Astrocyte (in vitro differentiated cells and primary cell): ENCODE measurements at regions not wholly inside any gene's neighbourhood (a gene's known extent, or its start where the extent isn't known, plus 50 kb on each side); places are given as distances from the start of the nearest gene placed in this dataset.

Experiments
- DNase-seq: peaks from one replicate; pipeline ENCODE4 v3.0.0-alpha.2; 2010; ENCODE audit warnings: low read depth
- FAIRE-seq: peaks from 2 replicates; lab custom pipeline; 2011; peaks lifted over from hg19 to GRCh38; lab: Jason Lieb, UNC
- H2AFZ ChIP-seq: 2 replicates; pipeline ENCODE4 v1.6.0; 2012; ENCODE audit warnings: low read depth, low read length, inconsistent platforms
- H3K27ac ChIP-seq: 2 replicates; pipeline ENCODE4 v1.5.1; 2011; ENCODE audit warnings: low read depth, low read length, inconsistent platforms
- H3K27me3 ChIP-seq: 2 replicates; pipeline ENCODE4 v1.6.0; 2011; ENCODE audit warnings: low read length, inconsistent platforms; ENCODE audit not compliant: insufficient read depth
- H3K36me3 ChIP-seq: 2 replicates; pipeline ENCODE4 v1.5.1; 2011; ENCODE audit warnings: low read length, inconsistent platforms; ENCODE audit not compliant: insufficient read depth
- H3K4me1 ChIP-seq: 2 replicates; pipeline ENCODE4 v1.5.1; 2011; ENCODE audit warnings: low read length, inconsistent platforms; ENCODE audit not compliant: insufficient read depth
- H3K4me2 ChIP-seq: 2 replicates; pipeline ENCODE4 v1.6.0; 2012; ENCODE audit warnings: low read length, inconsistent platforms
- H3K4me3 ChIP-seq: 2 replicates; pipeline ENCODE4 v1.5.1; 2011; ENCODE audit warnings: low read depth, mild to moderate bottlenecking, low read length, inconsistent platforms; ENCODE audit not compliant: insufficient read depth
- H3K79me2 ChIP-seq: 2 replicates; pipeline ENCODE4 v1.6.0; 2012; ENCODE audit warnings: mild to moderate bottlenecking, low read length, inconsistent platforms; ENCODE audit not compliant: insufficient read depth
- H3K9ac ChIP-seq: 2 replicates; pipeline ENCODE4 v1.6.0; 2012; ENCODE audit warnings: mild to moderate bottlenecking, low read length, inconsistent platforms
- H3K9me3 ChIP-seq: 2 replicates; pipeline ENCODE4 v1.5.1; 2012; ENCODE audit warnings: low read depth, mild to moderate bottlenecking, low read length, inconsistent platforms; ENCODE audit not compliant: insufficient read depth
- H4K20me1 ChIP-seq: 2 replicates; pipeline ENCODE4 v1.6.0; 2012; ENCODE audit warnings: low read length, inconsistent platforms; ENCODE audit not compliant: insufficient read depth
- H3K27ac Mint-ChIP-seq: one replicate; pipeline ENCODE4 v1.8.0; 2021; ENCODE audit warnings: mild to moderate bottlenecking, mixed read lengths; ENCODE audit not compliant: unreplicated experiment
- H3K27me3 Mint-ChIP-seq: one replicate; pipeline ENCODE4 v1.8.0; 2021; ENCODE audit warnings: low read depth, mixed read lengths; ENCODE audit not compliant: unreplicated experiment
- H3K36me3 Mint-ChIP-seq: one replicate; pipeline ENCODE4 v1.8.0; 2021; ENCODE audit warnings: low read depth, mixed read lengths; ENCODE audit not compliant: unreplicated experiment
- H3K4me1 Mint-ChIP-seq: one replicate; pipeline ENCODE4 v1.8.0; 2021; ENCODE audit warnings: low read depth, mixed read lengths; ENCODE audit not compliant: unreplicated experiment
- H3K4me3 Mint-ChIP-seq: one replicate; pipeline ENCODE4 v1.8.0; 2021; ENCODE audit warnings: mild to moderate bottlenecking, moderate library complexity, mixed read lengths; ENCODE audit not compliant: unreplicated experiment
- H3K9me3 Mint-ChIP-seq: one replicate; pipeline ENCODE4 v1.8.0; 2021; ENCODE audit warnings: mild to moderate bottlenecking, mixed read lengths; ENCODE audit not compliant: unreplicated experiment
- EZH2 ChIP-seq: IDR thresholded peaks from 2 replicates; pipeline ENCODE4 v1.6.1; 2012; ENCODE audit warnings: mild to moderate bottlenecking, low read length, inconsistent platforms; ENCODE audit not compliant: insufficient read depth
- TF ChIP-seq, protein P1 (sequence below): IDR thresholded peaks from 2 replicates; pipeline ENCODE4 v1.5.1; 2011; ENCODE audit warnings: low read depth, mild to moderate bottlenecking, inconsistent platforms, low read length, moderate library complexity; ENCODE audit not compliant: insufficient read depth

- Mint-ChIP-seq H3K4me3 (peak overlapping the region; percentile 80), H3K36me3 (no peaks in the 10 kb centered on the region), H3K9me3 (no peaks in the 10 kb centered on the region), H3K27me3 (no peaks in the 10 kb centered on the region), H3K27ac (peak overlapping the region; percentile 99), H3K4me1 (peaks cover 30% of the 10 kb centered on the region)
- peak overlapping the region; percentile 13 for H3K9ac ChIP-seq
- FAIRE-seq, result peak; percentile 5
- peaks cover 32% of the 10 kb centered on the region for H3K4me1 ChIP-seq
- no peak overlapping the region for H2AFZ ChIP-seq
- TF ChIP-seq, protein P1, sequence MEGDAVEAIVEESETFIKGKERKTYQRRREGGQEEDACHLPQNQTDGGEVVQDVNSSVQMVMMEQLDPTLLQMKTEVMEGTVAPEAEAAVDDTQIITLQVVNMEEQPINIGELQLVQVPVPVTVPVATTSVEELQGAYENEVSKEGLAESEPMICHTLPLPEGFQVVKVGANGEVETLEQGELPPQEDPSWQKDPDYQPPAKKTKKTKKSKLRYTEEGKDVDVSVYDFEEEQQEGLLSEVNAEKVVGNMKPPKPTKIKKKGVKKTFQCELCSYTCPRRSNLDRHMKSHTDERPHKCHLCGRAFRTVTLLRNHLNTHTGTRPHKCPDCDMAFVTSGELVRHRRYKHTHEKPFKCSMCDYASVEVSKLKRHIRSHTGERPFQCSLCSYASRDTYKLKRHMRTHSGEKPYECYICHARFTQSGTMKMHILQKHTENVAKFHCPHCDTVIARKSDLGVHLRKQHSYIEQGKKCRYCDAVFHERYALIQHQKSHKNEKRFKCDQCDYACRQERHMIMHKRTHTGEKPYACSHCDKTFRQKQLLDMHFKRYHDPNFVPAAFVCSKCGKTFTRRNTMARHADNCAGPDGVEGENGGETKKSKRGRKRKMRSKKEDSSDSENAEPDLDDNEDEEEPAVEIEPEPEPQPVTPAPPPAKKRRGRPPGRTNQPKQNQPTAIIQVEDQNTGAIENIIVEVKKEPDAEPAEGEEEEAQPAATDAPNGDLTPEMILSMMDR, result no peak
- no peak for TF ChIP-seq EZH2
- no peaks in the 10 kb centered on the region for H3K36me3 ChIP-seq
- H3K79me2 ChIP-seq, result no peaks in the 10 kb centered on the region
- peak overlapping the region; percentile 40 for H3K4me2 ChIP-seq
- no peak for DNase-seq
- no peaks in the 10 kb centered on the region for H4K20me1 ChIP-seq
- H3K27me3 ChIP-seq, result no peaks in the 10 kb centered on the region
- H3K9me3 ChIP-seq, result no peaks in the 10 kb centered on the region
- H3K27ac ChIP-seq, result peak overlapping the region; percentile 79
- no peak overlapping the region for H3K4me3 ChIP-seq
Measured at GRCh38 chr12:46493834-46494181, 121.2 kb upstream of the SLC38A2 start.

DNA sequence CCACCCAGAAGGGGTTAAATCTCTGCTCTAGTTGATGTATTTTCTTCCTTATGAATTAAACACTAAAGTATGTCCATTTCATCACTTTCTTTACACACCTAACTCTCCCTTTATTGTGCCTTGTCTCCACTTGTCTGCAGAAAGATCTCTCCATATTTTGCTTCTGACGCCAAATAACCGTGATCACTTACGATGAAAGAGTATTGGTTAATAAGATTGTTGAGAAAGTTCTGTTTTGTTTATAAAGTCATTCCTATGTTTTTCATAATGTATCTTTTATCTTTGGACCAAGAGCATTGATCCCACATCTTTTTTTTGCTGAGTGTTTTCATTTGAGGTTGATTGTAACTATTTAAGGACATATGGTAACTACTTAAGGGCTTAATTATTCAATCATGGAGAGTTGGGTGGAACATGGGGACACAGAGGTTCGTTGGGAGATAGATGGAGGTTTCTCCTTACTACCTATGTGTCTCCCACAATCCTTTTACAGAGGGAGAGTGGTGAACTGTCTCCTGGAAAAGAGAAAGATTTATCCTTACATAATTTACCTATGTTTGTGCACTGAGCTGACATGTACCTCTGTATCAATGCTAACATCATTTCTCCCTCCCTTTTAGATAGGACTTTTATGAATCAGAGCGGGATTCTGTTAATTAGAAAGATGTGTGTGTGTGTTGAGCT is 120.7 kb upstream of the SLC38A2 start:
- no peak overlapping the region for H3K9ac ChIP-seq
- H3K27ac ChIP-seq, result peak overlapping the region; percentile 79
- H2AFZ ChIP-seq, result no peak overlapping the region
- DNase-seq, result no peak
- no peaks in the 10 kb centered on the region for H3K79me2 ChIP-seq
- H3K36me3 ChIP-seq, result no peaks in the 10 kb centered on the region
- Mint-ChIP-seq H3K9me3 (no peaks in the 10 kb centered on the region), H3K27me3 (no peaks in the 10 kb centered on the region), H3K36me3 (no peaks in the 10 kb centered on the region), H3K27ac (peak overlapping the region; percentile 98), H3K4me3 (peak overlapping the region; percentile 72), H3K4me1 (peaks cover 30% of the 10 kb centered on the region)
- no peaks in the 10 kb centered on the region for H4K20me1 ChIP-seq
- no peak for TF ChIP-seq EZH2
- TF ChIP-seq, protein P1, result no peak
- no peaks in the 10 kb centered on the region for H3K27me3 ChIP-seq
- H3K9me3 ChIP-seq, result no peaks in the 10 kb centered on the region
- peaks cover 32% of the 10 kb centered on the region for H3K4me1 ChIP-seq
- H3K4me3 ChIP-seq, result no peak overlapping the region
- peak overlapping the region; percentile 40 for H3K4me2 ChIP-seq
- no peak for FAIRE-seq

GRCh38 chr12:46492471-46493085 is 120.0 kb upstream of the SLC38A2 start:
- Mint-ChIP-seq H3K4me1 (peaks cover 30% of the 10 kb centered on the region), H3K36me3 (no peaks in the 10 kb centered on the region), H3K9me3 (no peaks in the 10 kb centered on the region), H3K27me3 (no peaks in the 10 kb centered on the region), H3K4me3 (peak overlapping the region; percentile 72), H3K27ac (peak overlapping the region; percentile 98)
- no peaks in the 10 kb centered on the region for H3K9me3 ChIP-seq
- no peak overlapping the region for H3K4me3 ChIP-seq
- no peaks in the 10 kb centered on the region for H3K79me2 ChIP-seq
- H3K9ac ChIP-seq, result peak overlapping the region; percentile 19
- H3K27ac ChIP-seq, result peak overlapping the region; percentile 79
- FAIRE-seq (peak; percentile 65), DNase-seq (peak; percentile 93)
- no peaks in the 10 kb centered on the region for H3K27me3 ChIP-seq
- H3K36me3 ChIP-seq, result no peaks in the 10 kb centered on the region
- H2AFZ ChIP-seq, result no peak overlapping the region
- peak overlapping the region; percentile 40 for H3K4me2 ChIP-seq
- no peaks in the 10 kb centered on the region for H4K20me1 ChIP-seq
- TF ChIP-seq, protein P1, result no peak
- no peak for TF ChIP-seq EZH2
- peaks cover 32% of the 10 kb centered on the region for H3K4me1 ChIP-seq
